ENCODE measurements at regions not wholly inside any gene's neighbourhood (a gene's known extent, or its start where the extent isn't known, plus 50 kb on each side); places are given as distances from the start of the nearest gene placed in this dataset.

DNA sequence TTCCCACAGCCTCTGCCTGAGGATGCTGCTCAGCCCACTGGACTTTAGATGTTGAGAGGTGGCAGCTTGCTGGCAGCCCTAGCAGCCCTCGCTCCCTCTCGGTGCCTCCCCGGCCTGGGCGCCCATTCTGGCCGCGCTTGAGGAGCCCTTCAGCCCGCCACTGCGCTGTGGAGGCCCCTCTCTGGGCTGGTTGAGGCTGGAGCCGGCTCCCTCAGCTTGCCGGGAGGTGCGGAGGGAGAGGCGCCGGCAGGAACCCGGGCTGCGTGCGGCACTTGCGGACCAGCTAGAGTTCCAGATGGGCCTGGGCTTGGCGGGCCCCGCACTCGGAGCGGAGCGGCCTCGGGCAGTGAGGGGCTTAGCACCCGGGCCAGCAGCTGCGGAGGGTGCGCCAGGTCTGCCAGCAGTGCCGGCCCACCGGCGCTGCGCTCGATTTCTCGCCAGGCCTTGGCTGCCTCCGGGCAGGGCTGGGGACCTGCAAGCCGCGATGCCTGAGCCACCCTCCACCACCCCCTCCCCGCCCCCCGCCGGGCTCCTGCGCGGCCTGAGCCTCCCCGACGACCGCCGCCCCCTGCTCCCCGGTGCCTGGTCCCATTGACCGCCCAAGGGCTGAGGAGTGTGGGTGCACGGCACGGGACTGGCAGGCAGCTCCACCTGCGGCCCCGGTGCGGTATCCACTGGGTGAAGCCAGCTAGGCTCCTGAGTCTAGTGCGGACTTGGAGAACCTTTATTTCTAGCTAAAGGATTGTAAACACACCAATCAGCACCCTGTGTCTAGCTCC is 446.2 kb downstream of the INSC start:
- TF ChIP-seq, protein P1, sequence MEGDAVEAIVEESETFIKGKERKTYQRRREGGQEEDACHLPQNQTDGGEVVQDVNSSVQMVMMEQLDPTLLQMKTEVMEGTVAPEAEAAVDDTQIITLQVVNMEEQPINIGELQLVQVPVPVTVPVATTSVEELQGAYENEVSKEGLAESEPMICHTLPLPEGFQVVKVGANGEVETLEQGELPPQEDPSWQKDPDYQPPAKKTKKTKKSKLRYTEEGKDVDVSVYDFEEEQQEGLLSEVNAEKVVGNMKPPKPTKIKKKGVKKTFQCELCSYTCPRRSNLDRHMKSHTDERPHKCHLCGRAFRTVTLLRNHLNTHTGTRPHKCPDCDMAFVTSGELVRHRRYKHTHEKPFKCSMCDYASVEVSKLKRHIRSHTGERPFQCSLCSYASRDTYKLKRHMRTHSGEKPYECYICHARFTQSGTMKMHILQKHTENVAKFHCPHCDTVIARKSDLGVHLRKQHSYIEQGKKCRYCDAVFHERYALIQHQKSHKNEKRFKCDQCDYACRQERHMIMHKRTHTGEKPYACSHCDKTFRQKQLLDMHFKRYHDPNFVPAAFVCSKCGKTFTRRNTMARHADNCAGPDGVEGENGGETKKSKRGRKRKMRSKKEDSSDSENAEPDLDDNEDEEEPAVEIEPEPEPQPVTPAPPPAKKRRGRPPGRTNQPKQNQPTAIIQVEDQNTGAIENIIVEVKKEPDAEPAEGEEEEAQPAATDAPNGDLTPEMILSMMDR (IDR thresholded peaks at IDR 0.05), result no peak
- TF ChIP-seq EP300 (IDR thresholded peaks at IDR 0.05), result no peak
- no peak for TF ChIP-seq POLR2A (IDR thresholded peaks at IDR 0.05)
